Heart right ventricle (tissue), 16 donors: ENCODE measurements at regions not wholly inside any gene's neighbourhood (a gene's known extent, or its start where the extent isn't known, plus 50 kb on each side); places are given as distances from the start of the nearest gene placed in this dataset.

Source experiments
- ATAC-seq, 8 donors: fragments of 200-7000 bp; cut with Tn5 transposase; one replicate each; pipeline ENCODE4 v1.9.1; 2020; ENCODE audit warnings: mild to moderate bottlenecking in 8 of 8, moderate library complexity in 8 of 8, moderate number of reproducible peaks in 1 of 8
- DNase-seq, 2 donors: peaks; one replicate each; pipeline ENCODE4 v3.0.0-alpha.2; 2020
- H3K27ac ChIP-seq, 10 donors: fragments of 200-600 bp; sonication (generic) in 2 of 10; one replicate each; pipeline versions ENCODE4 v1.5.0 to v1.8.0; 2020 to 2022; ENCODE audit warnings: mild to moderate bottlenecking in 3 of 10
- H3K27me3 ChIP-seq, 7 donors: fragments of 200-600 bp; one replicate each; pipeline ENCODE4 v1.8.0; 2021 to 2022; ENCODE audit warnings: mild to moderate bottlenecking in 2 of 7
- H3K36me3 ChIP-seq, 9 donors: fragments of 200-600 bp; sonication (generic) in 1 of 9; one replicate each; pipeline versions ENCODE4 v1.5.0 to v1.8.0; 2020 to 2022; ENCODE audit warnings: mild to moderate bottlenecking in 2 of 9
- H3K4me1 ChIP-seq, 9 donors: fragments of 200-600 bp; sonication (generic) in 1 of 9; one replicate each; pipeline versions ENCODE4 v1.5.0 to v1.8.0; 2020 to 2022; ENCODE audit warnings: mild to moderate bottlenecking in 4 of 9
- H3K4me3 ChIP-seq, 10 donors: fragments of 200-600 bp; sonication (generic) in 2 of 10; one replicate each; pipeline versions ENCODE4 v1.5.0 to v1.8.0; 2020 to 2022; ENCODE audit warnings: mild to moderate bottlenecking in 7 of 10, moderate library complexity in 2 of 10
- H3K9me3 ChIP-seq, 11 donors: fragments of 200-600 bp in 10 of 11; sonication (generic) in 2 of 11; one replicate each; pipeline versions ENCODE4 v1.5.0 to v1.8.0; 2013 to 2022; ENCODE audit warnings: mild to moderate bottlenecking in 2 of 11, control low read depth in 1 of 11, moderate library complexity in 1 of 11
- CTCF ChIP-seq, 9 donors: fragments of 200-600 bp; sonication (generic) in 2 of 9; IDR thresholded peaks; one replicate each; pipeline versions ENCODE4 v1.5.0 to v1.8.0; 2021 to 2022; ENCODE audit warnings: antibody characterized with exemption in 9 of 9, mild to moderate bottlenecking in 5 of 9, moderate library complexity in 1 of 9
- WGBS, 2 donors: extraction: QIAGEN DNeasy Blood & Tissue Kit; methylation state at CpG; one replicate each; pipeline ENCODE4 v1.1.7; 2013; ENCODE audit warnings: inconsistent platforms in 1 of 2; 5-methylcytosine and 5-hydroxymethylcytosine counted together
- intact Hi-C, 10 donors: fragments of 100-400 bp; cut with DNase I; formaldehyde crosslinking; loops; one replicate each; pipeline versions ENCODE4 v1.11.1 to v1.14.2; 2022
- donor health status: Arrhythmogenic right ventricular cardiomyopathy.
- donor health status: ischemic (EF 13 %, LVEDD 7.1; RV severe dilation, severe dysfunction).
- donor health status: healthy with polysubstance abuse.
- donor health status: DM: no; HTN: yes; CAD: no.
- donor health status: DM: no; HTN: no; CAD: no.
- donor health status: ischemic (EF 25% LVEDD 6.9; RV normal size, moderate dysfunction).
- donor health status: ischemic (EF 25% LVEDD 5.7; RV mildly dilated, moderate dysfunction).
- donor health status: healthy.
- donor health status: DM: yes; HTN: yes; CAD: no.
- donor health status: Ischemic cardiomyopathy.
- donor health status: ischemic (EF 35%, LVEDD 5.7; RV mildly dilated, moderate dysfunction).
- donor health status: nonischemic (EF 11% LVEDD 7.7; RV severe dilation, severe dysfunction).
- donor health status: DM: yes; HTN: yes; CAD: no.
- donor health status: PGD.
- donor health status: ischemic (EF 29% LVEDD 5.4; RV normal size, mild dysfunction).
- donor health status: nonischemic (EF 23%, LVEDD 6.1; RV moderate dilation, normal function).

GRCh38 chrX:122500556-122500955 is 683.5 kb upstream of the GRIA3 start:
- intact Hi-C loops: no loop called here
- Histone ChIP-seq H3K27ac (no peak overlapping the region), H3K27me3 (no peaks in the 10 kb centered on the region), H3K4me3 (no peak overlapping the region), H3K4me1 (no peaks in the 10 kb centered on the region), H3K36me3 (no peaks in the 10 kb centered on the region), H3K9me3 (peaks cover 0 to 13% (median 0%) of the 10 kb centered on the region in 11 donors)
- 57 to 76% methylated on average over 2 of the region's 2 CpGs for WGBS, 2 donors
- no peak for TF ChIP-seq CTCF (IDR thresholded peaks at IDR 0.05)
- ATAC-seq (no peak), DNase-seq (no peak)

GRCh38 chrX:122501652-122502051 is 682.4 kb upstream of the GRIA3 start:
- peaks cover 0 to 6% (median 0%) of the 10 kb centered on the region in 11 donors for H3K9me3 ChIP-seq
- intact Hi-C loops: no loop called here
- no peaks in the 10 kb centered on the region for H3K27me3 ChIP-seq
- no peak for TF ChIP-seq CTCF (IDR thresholded peaks at IDR 0.05)
- H3K36me3 ChIP-seq: no peaks in the 10 kb centered on the region
- no peak overlapping the region for H3K27ac ChIP-seq
- no peak for ATAC-seq
- no peak overlapping the region for H3K4me3 ChIP-seq
- H3K4me1 ChIP-seq: no peaks in the 10 kb centered on the region
- 62 to 65% methylated on average over 3 of the region's 3 CpGs for WGBS, 2 donors
- no peak for DNase-seq

- intact Hi-C loops: no loop called here
- H3K4me3 ChIP-seq: no peak overlapping the region
- no peaks in the 10 kb centered on the region for H3K27me3 ChIP-seq
- ATAC-seq (no peak), DNase-seq (no peak)
- H3K4me1 ChIP-seq: no peaks in the 10 kb centered on the region
- TF ChIP-seq CTCF (IDR thresholded peaks at IDR 0.05): no peak
- no peaks in the 10 kb centered on the region for H3K9me3 ChIP-seq
- H3K27ac ChIP-seq: no peak overlapping the region
- 66% methylated on average over 3 of the region's 3 CpGs for WGBS, 2 donors
- no peaks in the 10 kb centered on the region for H3K36me3 ChIP-seq
These were observed 680.1 kb upstream of the GRIA3 start for GRCh38 chrX:122504026-122504425.

GRCh38 chrX:122512561-122513072 is 671.5 kb upstream of the GRIA3 start:
- H3K27ac ChIP-seq: no peak overlapping the region
- 80 to 91% methylated on average over 3 of the region's 3 CpGs for whole genome bisulfite sequencing, 2 donors
- H3K4me1 ChIP-seq: no peaks in the 10 kb centered on the region
- H3K27me3 ChIP-seq: no peaks in the 10 kb centered on the region
- no peaks in the 10 kb centered on the region for H3K9me3 ChIP-seq
- ATAC-seq (no peak), DNase-seq (no peak)
- TF ChIP-seq CTCF (IDR thresholded peaks at IDR 0.05): no peak
- intact Hi-C loops: no loop called here
- no peak overlapping the region for H3K4me3 ChIP-seq
- H3K36me3 ChIP-seq: no peaks in the 10 kb centered on the region
